HG03469 (cell line): ENCODE measurements at regions not wholly inside any gene's neighbourhood (a gene's known extent, or its start where the extent isn't known, plus 50 kb on each side); places are given as distances from the start of the nearest gene placed in this dataset.
"Not testable (repeated sequence)": the region's sequence is repeated elsewhere in the genome, so short reads cannot be mapped to it uniquely, and the experiment has no call there.

Experiments
- ATAC-seq: cut with Tn5 transposase; IDR thresholded peaks from one replicate; pipeline ENCODE4 v1.9.1; 2021; ENCODE audit warnings: mild to moderate bottlenecking, moderate library complexity, moderate number of reproducible peaks; ENCODE audit not compliant: unreplicated experiment

DNA sequence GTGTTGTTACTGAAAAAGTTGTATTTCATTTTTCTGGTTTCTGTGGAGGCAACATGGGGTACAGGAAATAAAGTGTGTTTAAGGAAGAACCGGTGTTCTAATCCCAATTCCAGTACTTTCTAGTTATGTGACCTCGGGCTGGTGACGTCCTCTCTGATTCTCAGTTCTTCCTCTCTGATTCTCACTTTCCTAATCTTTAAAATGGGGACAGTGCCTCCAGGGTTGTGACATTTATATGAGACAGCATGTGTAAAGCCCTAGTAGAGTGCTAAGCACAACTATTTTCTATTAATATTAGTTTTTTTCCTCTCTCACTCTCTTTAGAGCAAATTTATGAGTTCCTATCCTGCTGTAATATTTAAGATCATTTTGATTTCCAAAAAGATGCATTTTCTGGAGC is 50.9 kb upstream of the PTPDC1 start:
- no peak for ATAC-seq

DNA sequence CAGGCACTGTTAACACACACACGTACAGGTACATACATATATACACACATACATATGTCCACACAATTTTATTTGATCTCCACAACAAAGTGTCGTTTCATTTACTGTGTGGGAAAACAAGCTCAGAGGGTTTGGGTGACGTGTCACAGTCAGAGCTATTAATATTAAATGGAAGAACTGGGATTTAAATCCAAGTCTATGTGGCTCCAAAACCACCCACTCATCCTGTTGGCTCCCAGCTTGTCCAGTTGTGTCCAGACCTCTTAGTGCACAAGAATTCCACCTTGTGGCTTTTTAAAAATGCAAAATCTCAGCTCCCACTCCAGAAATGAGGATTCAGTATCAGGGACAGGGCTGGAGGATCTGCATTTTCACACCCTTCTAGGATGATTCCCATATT is 52.3 kb upstream of the PTPDC1 start:
- ATAC-seq: no peak

DNA sequence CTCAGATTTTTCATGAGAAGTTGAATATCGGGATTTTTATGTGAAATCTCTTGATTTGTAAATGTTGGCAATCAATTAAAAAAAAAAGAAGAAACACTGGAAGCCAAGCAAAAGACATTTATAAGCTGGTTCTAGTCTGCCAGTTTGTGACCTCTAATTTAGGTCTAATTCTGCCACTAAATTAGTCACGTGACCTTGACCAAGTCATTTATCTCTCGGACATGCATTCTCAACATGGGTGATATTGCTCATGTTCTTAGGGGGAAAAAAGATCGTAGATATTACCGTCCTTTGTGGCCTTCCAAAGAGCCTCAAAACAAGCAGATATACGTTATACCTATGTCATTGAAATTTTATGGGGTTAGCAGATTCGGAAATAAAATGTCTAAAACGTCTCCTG is 52.9 kb upstream of the PTPDC1 start:
- ATAC-seq: no peak

DNA sequence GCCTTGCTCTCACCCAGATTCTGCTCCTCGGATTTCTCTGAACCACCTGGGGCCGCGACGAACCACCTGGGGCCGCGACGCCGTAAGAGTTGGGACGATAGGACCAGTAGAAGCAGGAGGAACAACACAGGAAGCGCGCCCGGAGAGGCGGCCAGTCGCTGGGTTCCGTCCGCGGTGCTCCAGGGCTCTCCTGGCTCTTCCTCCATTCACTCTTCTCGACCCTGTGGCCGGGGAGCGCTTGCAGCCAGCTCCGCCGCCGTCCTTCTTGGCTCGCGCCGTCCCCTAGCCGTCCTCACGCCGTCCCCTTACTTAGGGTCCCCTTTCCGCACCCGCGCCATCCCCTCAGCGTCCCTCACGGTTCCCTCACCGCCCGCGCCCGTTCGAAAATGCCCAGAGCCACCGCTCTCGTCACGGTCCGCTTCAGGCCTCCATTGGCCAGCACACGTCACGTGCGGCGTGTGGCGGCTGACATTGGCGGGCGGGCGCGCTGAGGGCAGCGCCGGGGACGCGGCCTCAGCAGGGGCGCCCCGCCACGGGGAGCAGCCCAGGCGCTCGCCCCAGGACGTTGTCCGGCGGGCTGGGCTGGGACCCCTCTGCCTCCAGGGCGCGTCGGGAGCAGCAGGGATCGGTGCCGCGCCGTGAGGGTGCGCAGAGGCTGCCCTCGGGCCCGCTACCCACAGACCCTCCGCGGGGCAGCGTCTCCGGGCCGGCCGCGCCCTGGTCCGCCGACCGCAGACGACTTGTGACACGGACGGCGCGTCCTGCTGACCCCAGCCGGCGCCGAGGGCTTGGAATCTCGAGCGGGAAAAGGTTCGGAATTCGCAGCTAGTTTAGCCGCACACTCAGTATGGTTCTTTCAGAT is 53.7 kb upstream of the PTPDC1 start:
- peak; percentile 95 for ATAC-seq

DNA sequence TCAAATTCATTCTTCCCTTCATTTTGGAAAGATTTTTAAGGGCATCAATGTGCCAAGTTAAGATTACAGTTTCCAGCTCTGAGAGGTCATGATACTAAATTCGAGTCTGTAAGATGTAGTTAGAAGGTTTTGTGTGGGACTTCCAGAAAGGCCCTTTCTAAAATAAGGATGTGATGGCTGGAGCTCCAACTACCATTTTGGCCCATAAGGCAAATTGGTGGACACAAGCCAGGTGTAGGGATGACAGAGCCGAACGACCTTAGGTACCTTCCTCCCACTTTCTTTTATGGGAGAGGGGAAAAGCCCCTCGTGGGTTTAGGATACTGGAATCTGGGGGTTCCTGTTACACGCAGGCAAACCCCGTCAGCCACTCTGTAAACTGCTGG is 54.3 kb upstream of the PTPDC1 start:
- ATAC-seq: no peak

DNA sequence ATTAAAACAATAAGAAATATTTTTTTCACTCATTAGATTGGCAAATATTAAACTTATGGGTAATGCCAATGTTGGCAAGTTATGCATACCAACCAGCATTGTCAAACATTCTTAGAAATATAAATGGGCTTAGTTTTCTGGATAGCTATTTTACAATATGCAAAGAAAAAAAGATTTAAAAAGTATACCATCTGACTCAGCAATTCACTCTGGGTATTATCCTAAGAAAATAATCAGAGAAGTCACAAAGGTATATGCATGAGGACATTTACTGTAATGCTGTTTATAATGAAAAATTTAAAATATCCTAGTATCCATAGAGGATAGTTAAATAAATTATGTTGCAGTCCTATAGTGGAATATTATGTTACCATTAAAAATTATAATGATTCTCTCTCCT is 57.4 kb upstream of the PTPDC1 start:
- no peak for ATAC-seq

DNA sequence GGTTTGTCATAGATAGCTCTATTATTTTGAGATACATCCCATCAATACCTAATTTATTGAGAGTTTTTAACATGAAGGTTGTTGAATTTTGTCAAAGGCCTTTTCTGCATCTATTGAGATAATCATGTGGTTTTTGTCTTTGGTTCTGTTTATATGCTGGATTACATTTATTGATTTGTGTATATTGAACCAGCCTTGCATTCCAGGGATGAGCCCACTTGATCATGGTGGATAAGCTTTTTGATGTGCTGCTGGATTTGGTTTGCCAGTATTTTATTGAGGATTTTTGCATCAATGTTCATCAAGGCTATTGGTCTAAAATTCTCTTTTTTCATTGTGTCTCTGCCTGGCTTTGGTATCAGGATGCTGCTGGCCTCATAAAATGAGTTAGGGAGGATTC is 61.8 kb upstream of the PTPDC1 start:
- ATAC-seq: not testable (repeated sequence)

DNA sequence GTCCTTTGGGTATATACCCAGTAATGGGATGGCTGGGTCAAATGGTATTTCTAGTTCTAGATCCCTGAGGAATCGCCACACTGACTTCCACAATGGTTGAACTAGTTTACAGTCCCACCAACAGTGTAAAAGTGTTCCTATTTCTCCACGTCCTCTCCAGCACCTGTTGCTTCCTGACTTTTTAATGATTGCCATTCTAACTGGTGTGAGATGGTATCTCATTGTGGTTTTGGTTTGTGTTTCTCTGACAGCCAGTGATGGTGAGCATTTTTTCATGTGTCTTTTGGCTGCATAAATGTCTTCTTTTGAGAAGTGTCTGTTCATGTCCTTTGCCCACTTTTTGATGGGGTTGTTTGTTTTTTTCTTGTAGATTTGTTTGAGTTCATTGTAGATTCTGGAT is 63.4 kb upstream of the PTPDC1 start:
- not testable (repeated sequence) for ATAC-seq

DNA sequence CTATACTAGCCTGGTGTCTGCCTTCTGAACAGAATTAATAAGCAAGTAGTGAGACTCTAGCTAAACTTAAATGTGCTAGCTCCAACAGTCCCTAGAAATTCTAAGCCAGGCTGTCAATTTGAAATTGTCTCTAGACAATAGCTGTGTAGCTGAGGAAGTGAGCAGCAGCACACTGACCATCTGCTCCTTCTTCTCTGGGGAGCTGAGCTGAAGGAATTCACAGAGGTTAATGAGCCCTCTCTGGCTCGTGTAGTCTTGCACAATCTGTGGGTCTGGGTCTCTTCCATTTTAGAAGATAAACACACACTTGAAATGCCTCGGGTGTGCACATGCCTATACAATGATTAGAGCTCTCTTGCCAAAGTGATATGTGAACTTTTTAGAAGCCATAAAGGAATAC is 63.5 kb upstream of the BARX1 start:
- ATAC-seq: no peak

DNA sequence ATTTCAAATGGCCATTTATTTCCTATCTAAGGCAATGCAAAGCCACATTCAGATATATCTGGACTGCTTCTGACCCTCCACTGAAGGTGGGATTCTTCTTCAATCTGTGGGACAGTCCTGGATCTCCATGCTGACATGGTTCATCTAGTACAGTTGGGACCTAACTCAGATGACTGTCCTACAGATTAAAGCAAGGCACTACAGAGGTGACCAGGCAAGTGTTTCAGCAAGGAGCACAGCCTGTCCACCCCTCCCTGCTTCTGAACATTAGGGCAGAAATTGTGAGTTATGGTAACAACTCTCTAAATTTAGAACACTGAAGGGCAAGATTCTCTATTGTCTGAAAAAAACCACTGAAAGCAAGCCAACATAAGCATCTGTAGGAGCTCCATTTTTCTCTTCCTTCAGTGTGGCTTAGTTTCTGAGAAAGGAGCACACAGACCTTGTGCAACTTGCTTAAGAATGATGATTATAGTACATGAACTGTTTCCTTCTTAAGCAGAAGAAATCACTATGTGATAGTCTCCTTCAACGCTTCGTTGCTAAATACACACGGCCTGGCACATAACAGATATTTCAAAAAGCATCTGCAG is 62.9 kb upstream of the BARX1 start:
- ATAC-seq: no peak

DNA sequence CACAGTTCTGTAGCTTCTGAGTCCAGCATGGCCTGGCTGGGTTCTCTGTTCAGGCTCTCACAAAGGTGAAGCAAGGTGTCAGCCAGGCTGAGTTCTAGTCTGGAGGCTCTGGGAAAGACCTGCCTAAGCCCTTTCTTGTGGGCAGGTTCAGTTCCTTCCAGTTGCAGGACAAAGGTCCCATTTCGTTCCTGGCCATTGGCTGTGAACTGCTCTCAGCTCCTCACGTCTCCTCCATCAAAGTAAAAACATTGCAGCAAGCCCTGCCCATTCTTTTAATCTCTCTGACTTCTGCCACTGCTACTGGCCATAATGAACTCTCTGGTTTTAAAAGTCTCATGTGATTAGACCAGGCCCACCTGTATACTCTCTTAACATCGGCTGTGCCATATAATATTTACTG is 61.6 kb upstream of the BARX1 start:
- no peak for ATAC-seq

DNA sequence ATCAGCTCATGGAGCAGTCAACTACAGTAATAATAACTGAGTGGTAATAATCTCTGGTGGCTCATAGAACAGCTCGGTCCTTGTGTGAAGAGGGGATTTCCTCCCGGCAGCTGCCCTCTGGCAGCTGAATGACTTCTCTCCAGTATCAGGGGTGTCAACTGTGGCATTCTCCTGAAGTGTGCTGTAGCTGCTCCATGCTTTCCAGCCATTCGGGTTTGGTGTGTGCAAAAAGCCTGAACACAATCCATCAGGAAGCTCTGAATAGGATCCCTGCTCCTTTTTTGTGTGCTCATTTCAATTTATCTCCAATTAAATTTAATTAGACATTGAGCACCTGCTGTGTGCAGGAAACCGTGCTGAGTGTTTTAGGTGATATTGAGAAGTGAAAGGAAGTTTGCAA is 59.8 kb upstream of the BARX1 start:
- no peak for ATAC-seq

DNA sequence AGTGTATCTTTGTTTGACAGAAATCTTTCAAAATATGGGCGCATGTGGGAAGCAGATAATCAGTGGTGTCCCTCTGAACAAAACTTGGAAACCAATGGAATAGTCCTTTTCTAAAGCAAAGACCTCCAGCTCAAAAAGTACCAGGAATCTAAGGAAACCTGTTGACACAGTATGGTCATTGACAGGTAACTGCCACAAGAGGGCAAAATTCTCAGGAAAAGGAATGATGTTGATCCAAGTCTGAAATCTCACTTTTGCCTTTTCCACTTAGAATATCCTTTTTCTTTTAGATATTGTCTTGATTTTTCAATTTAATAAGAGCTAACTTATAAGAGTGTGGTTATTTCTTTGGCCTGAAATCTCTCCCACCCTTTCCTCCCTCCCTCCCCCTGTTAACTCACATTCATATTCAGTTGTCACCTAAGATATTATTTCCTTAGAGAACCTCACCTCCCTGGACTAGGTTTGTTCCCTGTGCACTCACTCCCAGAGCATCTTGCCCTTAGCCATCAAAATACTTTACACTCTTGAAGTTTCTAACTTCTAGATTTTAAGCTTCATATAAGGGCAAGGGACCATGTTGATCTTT is 59.0 kb upstream of the BARX1 start:
- no peak for ATAC-seq

DNA sequence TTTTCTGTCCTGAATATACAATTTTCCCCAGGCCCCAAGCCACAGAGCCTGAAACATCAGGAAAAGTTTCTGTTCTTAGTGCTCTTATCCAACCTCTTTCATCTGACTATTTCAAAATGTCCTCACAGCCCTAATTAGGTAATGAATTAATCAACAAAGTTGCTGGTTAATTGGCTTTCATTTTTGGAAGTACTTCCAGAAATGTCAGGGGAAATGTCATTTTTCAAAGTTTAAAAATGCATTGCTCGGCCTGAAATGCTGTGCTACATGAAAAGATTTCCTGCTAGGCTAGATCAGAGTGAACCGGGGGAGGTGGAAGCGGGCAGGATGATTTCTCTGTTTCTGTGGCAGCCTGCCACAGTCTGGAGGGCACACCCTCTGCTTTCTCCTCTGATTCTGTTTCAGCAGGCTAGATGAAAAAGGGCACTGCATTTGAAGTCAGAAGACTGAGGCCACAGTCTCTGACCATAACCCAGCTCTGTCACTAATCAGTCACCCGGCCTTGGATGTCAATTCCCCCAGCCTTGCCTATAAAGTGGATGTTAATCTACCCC is 55.9 kb upstream of the BARX1 start:
- no peak for ATAC-seq

DNA sequence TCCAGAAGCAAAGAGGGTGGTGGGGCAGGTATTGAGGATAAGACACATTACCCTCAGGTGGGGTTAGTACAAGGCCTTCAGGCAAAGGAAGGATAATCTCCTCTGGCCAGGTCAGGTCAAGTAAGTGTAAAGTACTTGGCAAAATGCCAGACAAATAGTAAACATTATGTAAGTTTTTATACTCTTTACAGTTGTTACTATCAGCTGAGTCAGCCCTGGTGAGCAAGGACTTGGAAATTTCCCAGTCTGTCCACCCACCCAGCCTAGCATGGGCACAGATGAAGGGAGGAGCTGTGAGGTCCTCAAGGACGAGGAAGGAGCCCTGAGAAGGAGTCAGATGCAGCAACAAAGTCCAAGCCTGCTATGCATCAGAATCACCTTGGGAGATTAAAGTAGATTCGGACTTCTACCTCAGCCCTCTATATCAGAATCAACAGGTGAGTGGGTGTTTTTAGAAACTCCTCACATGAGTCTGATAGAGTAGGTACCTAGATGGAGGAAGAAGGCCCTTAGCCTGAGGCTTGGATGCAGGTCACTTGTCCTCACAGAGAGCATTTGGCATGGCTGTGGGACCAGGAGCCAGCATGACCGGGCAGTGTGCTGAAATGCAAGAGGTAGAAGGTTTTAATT is 50.2 kb upstream of the BARX1 start:
- no peak for ATAC-seq
